PFSK-1 (cell line): ENCODE measurements at regions not wholly inside any gene's neighbourhood (a gene's known extent, or its start where the extent isn't known, plus 50 kb on each side); places are given as distances from the start of the nearest gene placed in this dataset.

Source experiments
- POLR2AphosphoS5 ChIP-seq: IDR thresholded peaks from 2 replicates; pipeline ENCODE4 v1.6.1; 2012; ENCODE audit warnings: low read depth, mild to moderate bottlenecking, control low read depth, low read length, moderate library complexity
- SIN3A ChIP-seq: IDR thresholded peaks from 2 replicates; pipeline ENCODE4 v1.6.1; 2012; ENCODE audit warnings: mild to moderate bottlenecking, low read length, moderate library complexity, borderline replicate concordance; ENCODE audit not compliant: insufficient read depth

DNA sequence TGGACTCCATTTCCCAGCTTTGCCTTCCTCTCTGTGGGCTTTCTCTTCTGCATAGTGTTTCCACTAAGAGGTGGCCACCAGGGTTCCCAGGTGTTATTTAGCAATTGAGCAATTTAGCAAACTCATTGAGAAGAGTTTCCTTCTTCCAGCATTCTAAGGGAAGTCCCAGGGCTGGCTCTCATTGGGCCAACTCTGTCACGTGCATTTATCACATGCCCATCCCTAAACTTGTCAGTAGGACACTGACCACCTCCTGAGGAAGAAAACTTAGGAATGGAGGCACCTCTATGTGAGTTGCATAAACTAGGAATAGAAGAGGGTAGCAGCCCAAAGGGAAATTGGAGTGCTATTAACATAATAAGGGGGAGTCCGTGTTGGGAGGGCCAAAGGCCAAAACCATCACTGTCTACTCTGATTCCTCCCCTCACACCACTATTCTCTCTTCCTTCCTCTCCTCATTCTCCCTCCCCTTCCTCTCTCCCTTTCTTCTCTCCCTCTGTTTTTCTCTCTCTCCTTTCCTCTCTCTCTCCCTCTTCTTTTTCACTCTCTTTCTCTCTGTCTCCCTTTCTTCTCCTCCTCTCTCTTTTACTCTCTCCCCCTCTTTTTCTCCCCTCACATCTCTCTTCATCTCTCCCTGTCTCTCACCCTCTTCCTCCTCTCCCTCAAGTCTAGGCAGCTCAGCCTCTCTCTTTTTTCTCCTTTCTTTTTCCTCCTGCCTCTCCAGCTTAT lies 213.4 kb downstream of the PALM2AKAP2 start:
- TF ChIP-seq SIN3A (no peak), POLR2AphosphoS5 (no peak)
